HG03097 (cell line): ENCODE measurements at regions not wholly inside any gene's neighbourhood (a gene's known extent, or its start where the extent isn't known, plus 50 kb on each side); places are given as distances from the start of the nearest gene placed in this dataset.

Experiments
- ATAC-seq: cut with Tn5 transposase; IDR thresholded peaks from one replicate; pipeline ENCODE4 v1.9.1; 2021; ENCODE audit not compliant: unreplicated experiment, low FRiP score

GRCh38 chr18:51884039-51884438, 456.0 kb upstream of the DCC start:
- no peak for ATAC-seq

DNA sequence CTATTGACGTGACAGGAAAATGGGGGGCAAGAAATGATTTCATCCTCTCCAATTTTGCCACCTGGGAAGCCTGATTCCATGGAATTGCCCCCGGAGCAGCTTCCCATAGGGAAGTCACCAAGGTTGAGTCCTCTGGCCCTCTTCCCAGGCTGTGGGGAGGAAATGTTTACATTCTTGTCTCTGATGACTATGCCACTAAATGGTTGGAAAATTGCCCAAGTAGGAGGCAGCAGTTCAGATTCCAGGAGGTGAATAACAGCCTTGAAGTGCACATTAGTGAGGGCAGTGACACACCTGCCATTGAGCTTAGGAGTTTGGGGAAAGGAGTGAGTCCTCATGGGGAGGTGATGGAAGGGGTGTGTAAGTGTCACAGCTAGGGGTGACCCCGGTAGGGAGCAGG, 449.2 kb upstream of the DCC start:
- no peak for ATAC-seq

DNA sequence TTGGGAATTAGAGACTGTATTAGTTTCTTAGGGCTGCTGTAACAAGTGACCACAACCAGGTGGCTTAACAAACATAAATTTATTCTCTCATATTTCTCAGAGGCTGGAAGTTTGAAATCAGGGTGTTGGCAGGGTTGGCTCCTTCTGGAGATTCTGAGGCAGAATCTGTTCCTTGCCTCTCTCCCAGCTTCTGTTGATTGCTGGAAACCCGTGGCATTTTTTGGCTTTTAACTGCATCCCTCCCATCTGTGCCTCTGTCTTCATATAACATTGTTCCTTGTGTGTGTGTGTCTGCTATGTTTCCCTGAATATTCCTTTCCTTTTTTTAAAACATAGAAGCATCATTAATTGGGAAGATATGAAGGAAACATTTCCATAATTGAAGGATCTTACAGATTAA, 448.1 kb upstream of the DCC start:
- no peak for ATAC-seq

DNA sequence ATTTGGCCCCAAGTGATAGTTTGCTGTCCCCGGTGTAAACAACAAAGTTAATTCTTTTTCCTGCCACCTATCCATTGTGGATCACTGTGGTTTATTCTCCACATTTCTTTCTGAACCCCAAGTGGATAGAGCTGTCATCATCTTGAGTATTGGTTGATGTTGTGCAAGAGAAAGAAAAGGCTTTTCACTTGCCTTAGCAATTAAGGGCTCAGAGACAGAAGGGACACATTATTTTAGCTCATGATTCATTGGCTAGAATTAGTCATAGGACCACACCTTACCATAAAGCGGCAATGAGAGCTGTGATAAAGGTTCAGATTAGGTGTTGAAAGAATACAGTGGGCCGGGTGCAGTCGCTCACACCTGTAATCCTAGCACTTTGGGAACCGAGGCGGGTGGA, 442.1 kb upstream of the DCC start:
- ATAC-seq, result no peak

DNA sequence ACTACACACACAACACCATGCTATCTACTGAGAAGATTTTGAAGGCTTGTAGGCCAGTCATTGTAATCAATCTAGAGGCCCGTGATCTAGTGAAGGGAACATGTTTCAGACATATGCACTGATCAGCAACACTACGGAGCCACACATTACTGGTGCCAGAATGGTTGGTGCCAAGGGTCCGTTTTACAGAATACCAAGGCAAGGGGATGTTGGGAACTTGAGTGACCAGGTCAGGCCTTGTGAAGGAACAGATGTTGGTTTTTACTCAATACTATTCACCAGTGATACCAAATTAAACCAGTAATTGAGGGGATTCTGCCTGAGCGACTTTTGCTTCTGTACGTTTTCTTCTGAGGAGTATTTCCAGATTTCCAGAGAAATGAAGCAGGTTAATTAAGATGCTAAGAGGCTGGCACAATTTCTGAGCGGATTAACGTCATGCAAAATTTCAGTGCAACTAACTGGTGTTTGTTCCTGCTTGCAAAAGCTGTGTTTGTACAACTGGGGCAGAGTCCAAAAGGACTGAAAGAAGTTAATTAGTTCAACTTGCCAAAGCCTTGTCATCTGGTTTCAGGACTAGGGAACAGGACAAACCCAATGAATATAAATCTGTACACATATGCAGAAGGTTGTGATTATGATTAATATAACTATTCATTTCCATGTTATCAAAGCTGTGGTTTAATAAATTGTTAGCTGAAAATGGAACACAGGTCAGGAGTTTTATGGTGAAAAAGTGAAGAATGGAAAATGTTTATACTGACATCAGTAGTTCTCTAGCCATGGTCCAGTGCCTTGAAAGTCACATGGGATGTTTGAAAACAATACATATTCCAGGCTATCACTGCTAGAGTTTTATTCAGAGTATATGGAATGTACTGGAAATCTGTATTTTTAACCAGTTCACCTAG, 432.1 kb upstream of the DCC start:
- no peak for ATAC-seq

DNA sequence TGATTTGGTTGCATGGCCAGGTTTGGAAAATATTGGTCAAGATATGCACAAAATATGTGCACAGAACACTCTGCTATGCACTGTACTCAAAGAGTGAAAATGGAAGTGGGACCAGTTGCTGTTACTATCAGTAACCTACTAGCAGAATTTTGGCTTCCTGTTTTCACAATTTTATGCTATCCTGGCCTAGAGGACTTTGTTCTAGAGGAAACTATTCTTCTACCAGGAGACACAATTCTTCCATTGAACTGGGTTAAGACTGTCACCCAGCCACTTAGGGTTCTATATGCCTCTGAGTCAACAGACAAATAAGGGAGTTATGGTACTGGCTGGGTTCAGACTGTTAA, 431.4 kb upstream of the DCC start:
- ATAC-seq, result no peak

GRCh38 chr18:51911584-51911983, 428.4 kb upstream of the DCC start:
- ATAC-seq, result no peak

- ATAC-seq, result no peak
Measured at GRCh38 chr18:51912381-51912780, 427.6 kb upstream of the DCC start.

DNA sequence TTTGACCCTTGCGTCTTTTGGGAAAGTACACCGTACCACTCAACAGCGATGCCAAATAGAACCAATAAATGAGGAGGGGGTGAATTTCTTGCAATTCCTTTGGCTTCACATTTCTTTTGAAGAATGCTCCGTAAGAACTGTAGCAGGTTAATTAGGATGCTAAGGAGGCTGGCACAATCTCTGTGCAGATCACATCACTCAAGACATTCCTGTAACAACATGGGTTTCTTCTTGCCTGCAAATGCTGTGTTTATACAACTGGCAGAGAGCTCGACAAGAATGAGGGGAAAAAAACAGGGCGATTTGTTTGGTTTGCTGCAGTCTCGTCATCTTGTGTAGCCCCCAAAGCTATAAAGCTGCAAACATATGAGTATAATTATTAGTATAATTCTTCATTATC, 424.8 kb upstream of the DCC start:
- no peak for ATAC-seq

DNA sequence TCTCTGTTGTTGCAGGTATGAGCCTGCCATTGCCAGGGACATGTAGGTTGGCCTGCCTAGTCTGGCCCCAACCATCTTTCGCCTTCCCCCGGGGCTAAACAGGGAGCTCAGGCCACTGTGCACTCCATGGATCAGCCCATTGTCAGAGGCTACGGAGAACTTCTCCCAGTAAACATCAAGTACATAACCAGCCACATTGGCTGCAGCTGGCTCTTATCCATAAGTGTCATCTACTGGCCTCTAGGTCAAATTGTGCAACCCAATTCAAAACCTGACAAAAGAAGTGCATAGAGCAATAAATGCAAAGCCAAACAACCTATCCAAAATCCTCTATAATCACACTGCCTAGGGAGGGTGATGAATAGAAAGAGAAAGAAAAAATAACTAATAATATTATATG, 418.1 kb upstream of the DCC start:
- ATAC-seq, result no peak

DNA sequence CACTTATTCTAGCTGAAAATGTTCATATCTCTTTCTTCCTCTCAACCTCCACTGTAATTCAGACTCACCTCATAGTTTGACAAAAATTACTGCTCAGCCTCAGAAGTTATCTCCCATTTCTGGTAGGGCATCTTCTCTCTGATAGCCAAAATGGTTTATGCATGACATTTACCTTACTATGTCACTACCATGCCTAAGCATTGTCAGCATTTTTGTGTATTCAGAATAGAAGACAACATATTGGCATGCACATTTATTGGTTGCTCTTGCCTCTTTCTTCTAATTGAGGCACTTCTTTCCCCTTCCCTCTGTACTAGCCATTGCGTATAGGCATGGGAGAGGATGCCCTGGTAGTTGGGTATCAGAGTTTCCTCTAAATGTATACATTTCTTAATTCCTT, 406.1 kb upstream of the DCC start:
- ATAC-seq, result no peak

DNA sequence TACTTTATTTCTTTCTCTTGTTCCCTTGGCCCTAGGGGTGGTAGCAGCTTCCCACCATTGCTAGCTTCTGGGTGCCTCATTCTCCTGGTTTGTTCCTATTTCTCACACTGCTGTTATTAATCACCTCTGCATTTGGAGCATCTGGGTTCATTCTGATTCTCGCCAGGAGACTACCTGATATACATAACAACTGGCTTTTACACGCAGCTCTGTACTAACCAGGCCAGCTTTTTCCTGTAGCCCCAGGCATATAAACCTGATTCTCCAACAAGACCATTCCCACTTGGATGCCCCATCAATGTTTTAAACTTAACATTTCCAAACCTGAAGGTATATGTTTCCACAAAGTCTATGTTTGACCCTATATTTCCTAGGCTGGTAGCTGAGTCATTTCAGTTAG, 403.9 kb upstream of the DCC start:
- no peak for ATAC-seq

DNA sequence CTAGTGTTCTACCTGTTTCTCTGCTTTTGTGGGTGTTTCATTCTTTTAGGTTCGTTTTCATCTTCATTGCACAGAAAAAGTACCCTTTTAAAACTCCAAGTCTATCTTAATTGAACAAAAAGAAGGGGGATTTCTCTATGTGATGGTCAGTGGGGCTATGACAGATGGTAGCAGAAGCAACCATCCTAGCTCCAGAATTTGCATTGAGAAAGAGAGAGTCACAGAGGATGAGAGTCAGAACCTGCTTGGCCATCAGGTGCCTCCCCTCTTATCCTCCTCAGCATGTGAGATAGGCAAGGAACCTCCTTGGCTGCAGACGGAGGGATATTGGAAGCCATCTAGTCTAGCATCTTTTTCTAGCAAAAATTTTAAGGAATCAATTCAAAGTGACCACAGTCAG, 398.0 kb upstream of the DCC start:
- no peak for ATAC-seq

DNA sequence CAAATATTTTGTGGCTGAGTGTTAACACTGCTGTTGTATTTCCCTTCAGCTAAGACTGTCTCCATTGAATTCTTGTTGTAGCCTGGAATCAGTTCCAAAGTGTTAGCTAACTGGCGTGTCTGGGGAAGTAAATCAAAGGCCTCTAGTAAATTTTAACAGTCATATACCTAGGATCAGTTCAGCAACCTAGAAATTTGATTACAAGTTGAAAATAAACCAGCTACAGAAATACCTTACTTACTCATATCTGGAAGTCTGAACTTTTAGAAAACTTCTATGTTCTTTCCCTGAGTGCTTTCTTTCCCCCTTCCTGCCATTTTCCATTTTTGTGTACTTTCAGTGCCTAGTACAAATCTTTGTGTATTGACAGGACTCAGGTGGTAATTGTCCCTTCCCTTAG, 396.7 kb upstream of the DCC start:
- no peak for ATAC-seq

- no peak for ATAC-seq
Measured at GRCh38 chr18:51946946-51947345, 393.1 kb upstream of the DCC start.

GRCh38 chr18:51952844-51953243, 387.2 kb upstream of the DCC start:
- ATAC-seq, result no peak

DNA sequence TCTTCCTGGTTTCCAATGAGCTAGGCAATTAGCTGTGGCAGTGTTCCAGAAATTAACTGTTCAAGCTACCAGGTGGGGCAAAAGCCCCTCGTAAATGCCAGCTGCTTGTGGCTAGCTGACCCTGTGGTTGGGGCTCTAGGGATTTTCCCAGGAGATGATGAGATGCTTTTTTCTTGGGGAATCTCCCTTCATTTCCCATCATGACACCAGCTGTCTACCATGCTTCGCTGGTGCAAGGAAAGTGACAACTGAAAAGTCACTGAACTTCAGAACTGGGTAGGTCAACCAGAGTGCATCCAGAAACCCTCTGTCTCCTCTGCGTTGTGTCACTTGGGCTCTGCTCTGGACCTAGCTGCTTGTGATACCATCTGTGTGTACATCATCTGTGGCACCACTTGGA, 386.5 kb upstream of the DCC start:
- ATAC-seq, result peak; percentile 80

DNA sequence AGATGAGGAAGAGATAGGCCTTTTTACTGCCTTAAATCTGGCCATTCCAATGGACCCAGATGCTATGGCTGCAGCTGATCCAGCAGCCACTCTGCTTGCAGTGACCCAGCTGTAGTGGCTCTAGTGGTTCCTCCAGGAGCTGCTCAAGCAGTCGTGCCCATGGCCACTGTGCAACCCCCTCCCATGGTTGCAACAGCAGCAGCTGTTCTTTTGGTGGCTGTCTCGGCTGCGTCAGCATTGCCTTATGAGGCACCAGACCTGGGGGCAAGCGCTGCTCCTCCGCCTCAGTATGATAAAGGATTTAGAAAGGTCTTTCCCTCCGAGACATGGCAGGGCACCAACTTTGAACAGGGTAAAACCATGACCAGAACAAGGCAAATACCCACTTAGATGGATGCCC, 384.9 kb upstream of the DCC start:
- ATAC-seq, result no peak

- ATAC-seq, result no peak
Measured at GRCh38 chr18:51957001-51957400, 383.0 kb upstream of the DCC start.

GRCh38 chr18:51980101-51980500, 359.9 kb upstream of the DCC start:
- ATAC-seq, result no peak

DNA sequence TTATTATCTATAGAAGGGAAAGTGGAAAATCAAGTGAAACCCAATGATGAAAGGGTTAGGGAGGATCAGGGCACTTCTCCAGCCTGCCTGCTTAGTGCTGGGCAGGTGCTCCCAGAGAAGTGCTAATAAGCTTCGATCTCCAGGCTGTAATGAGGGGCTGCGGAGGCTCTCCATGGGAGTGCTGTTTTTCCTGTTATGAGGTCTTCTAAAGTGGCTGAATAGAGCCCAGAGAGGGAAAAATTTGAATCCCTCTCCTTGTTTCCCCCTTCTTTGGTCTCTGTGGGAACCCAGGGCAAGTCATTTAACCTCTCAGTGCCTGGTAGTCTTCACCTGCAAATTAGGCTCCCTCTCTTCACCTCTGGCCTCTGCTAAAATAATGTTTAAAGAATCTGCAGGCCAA, 351.7 kb upstream of the DCC start:
- ATAC-seq, result no peak

DNA sequence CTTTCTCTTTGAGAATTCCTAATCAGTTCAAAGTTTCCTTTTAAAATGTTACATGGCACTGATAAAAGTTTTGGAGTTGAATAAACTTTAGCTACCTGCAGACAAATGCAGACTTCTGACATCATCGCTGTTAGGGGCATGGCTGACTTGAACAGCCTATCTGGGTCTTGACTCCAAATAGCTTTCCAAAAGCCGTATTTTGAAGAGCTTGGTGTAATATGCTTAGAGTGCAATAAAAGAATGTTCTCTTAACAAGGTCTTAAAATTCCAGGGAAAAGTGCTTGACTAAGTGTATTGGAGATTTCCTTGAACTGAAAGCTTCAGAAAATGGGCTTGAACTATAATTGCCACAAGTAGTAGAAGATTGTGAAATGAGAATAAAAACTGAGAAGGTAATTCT, 342.9 kb upstream of the DCC start:
- ATAC-seq, result no peak

- no peak for ATAC-seq
Measured at GRCh38 chr18:51998066-51998465, 341.9 kb upstream of the DCC start.
